T-helper 2 cell treated with Interferon-gamma antibody and Interleukin-4, amounts not matched to agents 5 μg/mL and 100 μg/mL, for 36 hours (primary cell): ENCODE measurements at regions not wholly inside any gene's neighbourhood (a gene's known extent, or its start where the extent isn't known, plus 50 kb on each side); places are given as distances from the start of the nearest gene placed in this dataset.

Experiments
- DNase-seq: peaks from one replicate; pipeline ENCODE4 v3.0.0; 2021; ENCODE audit warnings: low spot score
- H3K27ac Mint-ChIP-seq: one replicate; pipeline ENCODE4 v1.8.0; 2021; ENCODE audit warnings: mild to moderate bottlenecking, mixed read lengths
- H3K27me3 Mint-ChIP-seq: one replicate; pipeline ENCODE4 v1.8.0; 2021; ENCODE audit warnings: low read depth, mixed read lengths
- H3K36me3 Mint-ChIP-seq: one replicate; pipeline ENCODE4 v1.8.0; 2021; ENCODE audit warnings: low read depth, mixed read lengths
- H3K4me1 Mint-ChIP-seq: one replicate; pipeline ENCODE4 v1.8.0; 2021; ENCODE audit warnings: low read depth, mixed read lengths
- H3K4me3 Mint-ChIP-seq: one replicate; pipeline ENCODE4 v1.8.0; 2022; ENCODE audit warnings: mild to moderate bottlenecking, moderate library complexity, mixed read lengths
- H3K9me3 Mint-ChIP-seq: one replicate; pipeline ENCODE4 v1.8.0; 2021; ENCODE audit warnings: mixed read lengths

- Mint-ChIP-seq H3K9me3 (no peaks in the 10 kb centered on the region), H3K27ac (no peak overlapping the region), H3K27me3 (no peaks in the 10 kb centered on the region), H3K4me3 (no peak overlapping the region), H3K4me1 (no peaks in the 10 kb centered on the region), H3K36me3 (no peaks in the 10 kb centered on the region)
- no peak for DNase-seq
Observed at GRCh38 chr2:188189356-188189755, 102.3 kb upstream of the GULP1 start.

DNA sequence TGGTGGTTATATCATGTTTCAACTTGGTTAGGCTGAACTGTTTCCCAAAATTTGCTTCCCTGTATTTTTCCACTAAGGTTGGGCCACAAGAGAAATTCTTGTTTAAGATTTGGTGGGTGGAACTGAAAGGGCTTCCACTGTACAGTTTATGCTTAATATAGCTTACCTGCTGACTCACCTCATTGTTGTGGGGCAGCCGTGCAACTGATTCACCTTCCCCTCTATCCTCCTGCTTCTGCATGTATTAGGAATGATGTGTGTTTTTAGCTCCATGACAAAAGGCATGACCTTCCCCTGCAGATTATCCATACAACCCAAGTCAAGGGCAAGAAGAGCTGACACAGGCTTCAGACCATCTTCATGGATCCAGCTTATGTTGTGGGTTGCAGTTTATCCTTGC, 98.4 kb upstream of the GULP1 start:
- no peak for DNase-seq
- H3K27ac Mint-ChIP-seq = no peak overlapping the region
- no peaks in the 10 kb centered on the region for H3K27me3 Mint-ChIP-seq
- no peaks in the 10 kb centered on the region for H3K9me3 Mint-ChIP-seq
- no peaks in the 10 kb centered on the region for H3K36me3 Mint-ChIP-seq
- H3K4me1 Mint-ChIP-seq = no peaks in the 10 kb centered on the region
- no peak overlapping the region for H3K4me3 Mint-ChIP-seq

DNA sequence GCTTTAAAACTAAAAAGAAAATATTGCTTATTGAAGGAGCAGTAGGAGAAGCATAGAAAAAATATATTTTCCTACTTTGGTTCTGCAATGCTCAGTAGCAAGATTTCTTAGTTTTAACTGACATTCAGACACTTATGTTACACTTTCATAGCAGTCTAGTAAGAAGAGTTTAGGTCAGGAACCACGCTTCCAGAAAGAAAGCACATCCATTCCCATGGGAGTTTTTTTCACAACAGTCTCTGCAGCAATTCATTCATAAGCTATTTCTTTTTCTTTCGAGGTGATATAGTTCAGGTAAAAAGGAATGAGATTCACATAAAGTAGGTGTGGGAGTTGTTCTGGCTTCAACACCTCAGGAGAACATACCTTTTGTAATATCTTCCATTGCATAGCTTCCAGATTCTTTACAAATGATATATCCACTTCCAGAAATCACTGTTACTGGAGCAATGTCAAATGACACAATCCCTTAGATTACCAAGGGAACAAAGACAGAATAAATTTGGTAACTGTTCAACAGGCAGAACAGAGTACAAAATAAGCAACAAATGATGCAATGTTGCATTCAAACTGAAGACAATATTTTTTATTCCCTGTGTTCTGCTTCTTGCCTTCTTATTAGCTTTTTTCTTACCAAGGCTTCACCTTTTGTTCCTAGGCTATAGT, 95.2 kb upstream of the GULP1 start:
- Mint-ChIP-seq H3K4me3 (no peak overlapping the region), H3K4me1 (no peaks in the 10 kb centered on the region), H3K9me3 (no peaks in the 10 kb centered on the region), H3K27ac (no peak overlapping the region), H3K36me3 (no peaks in the 10 kb centered on the region), H3K27me3 (no peaks in the 10 kb centered on the region)
- DNase-seq = no peak

DNA sequence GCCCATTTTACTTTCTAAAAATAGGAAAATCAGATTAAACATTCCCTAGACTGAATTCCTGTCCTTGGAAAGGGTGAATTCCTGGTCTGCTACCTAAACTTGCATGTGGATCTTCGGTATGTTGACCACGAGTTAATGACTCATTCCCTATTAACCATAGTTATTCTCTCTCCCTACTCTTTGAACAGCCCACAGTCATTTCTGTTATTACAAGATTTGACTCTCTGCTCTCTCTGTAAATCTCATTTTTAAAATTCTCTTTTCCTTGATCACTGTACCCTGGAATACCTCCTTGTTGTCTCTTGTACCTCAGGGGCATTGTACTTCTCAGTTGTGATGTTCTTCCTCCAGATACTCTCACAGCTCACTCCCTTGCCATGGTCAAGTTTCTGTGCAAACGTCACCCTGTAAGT, 92.0 kb upstream of the GULP1 start:
- H3K27ac Mint-ChIP-seq = no peak overlapping the region
- H3K4me1 Mint-ChIP-seq = no peaks in the 10 kb centered on the region
- no peaks in the 10 kb centered on the region for H3K27me3 Mint-ChIP-seq
- no peak overlapping the region for H3K4me3 Mint-ChIP-seq
- DNase-seq = no peak
- H3K36me3 Mint-ChIP-seq = no peaks in the 10 kb centered on the region
- H3K9me3 Mint-ChIP-seq = no peaks in the 10 kb centered on the region

DNA sequence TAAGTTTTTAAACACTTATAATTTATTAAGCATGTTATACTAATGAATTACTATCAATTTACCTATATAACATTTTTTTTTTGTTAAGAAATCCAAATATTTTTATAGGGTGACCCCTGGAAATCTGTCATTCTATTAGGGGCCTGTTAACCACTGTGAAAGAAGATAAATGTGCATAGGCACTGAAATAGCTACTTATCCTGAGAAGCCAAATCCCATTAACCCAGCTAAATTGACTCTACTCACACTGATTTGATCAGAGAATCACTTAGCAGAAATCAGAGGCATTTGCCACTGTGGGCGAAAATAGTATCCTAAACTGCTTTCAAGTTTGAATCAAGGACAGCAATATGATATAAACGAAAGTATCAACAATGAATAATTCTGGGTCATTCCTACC, 90.0 kb upstream of the GULP1 start:
- H3K27me3 Mint-ChIP-seq = no peaks in the 10 kb centered on the region
- no peaks in the 10 kb centered on the region for H3K36me3 Mint-ChIP-seq
- H3K9me3 Mint-ChIP-seq = no peaks in the 10 kb centered on the region
- no peaks in the 10 kb centered on the region for H3K4me1 Mint-ChIP-seq
- no peak overlapping the region for H3K27ac Mint-ChIP-seq
- no peak for DNase-seq
- H3K4me3 Mint-ChIP-seq = no peak overlapping the region

GRCh38 chr2:188202777-188203176, 88.9 kb upstream of the GULP1 start:
- Mint-ChIP-seq H3K9me3 (no peaks in the 10 kb centered on the region), H3K36me3 (no peaks in the 10 kb centered on the region), H3K4me3 (no peak overlapping the region), H3K27ac (no peak overlapping the region), H3K4me1 (no peaks in the 10 kb centered on the region), H3K27me3 (no peaks in the 10 kb centered on the region)
- DNase-seq = no peak

DNA sequence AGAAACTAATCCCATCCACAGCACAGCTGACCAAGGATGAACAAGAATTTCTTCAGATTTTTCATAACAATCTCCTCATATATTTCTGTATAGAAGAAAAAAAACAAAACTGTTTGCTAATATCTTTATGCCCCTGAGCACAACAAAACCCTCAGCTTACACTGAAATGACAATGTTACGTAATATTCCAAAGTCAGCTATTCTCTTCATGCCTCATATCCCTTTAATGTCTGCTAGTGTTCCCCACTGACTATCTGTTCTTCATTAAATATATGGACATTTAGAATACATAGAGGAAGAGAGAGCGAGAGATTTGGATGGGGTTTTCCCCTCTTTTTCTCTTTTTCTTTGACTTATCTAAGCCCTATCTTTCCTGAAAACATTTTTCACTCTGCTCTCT, 87.9 kb upstream of the GULP1 start:
- no peaks in the 10 kb centered on the region for H3K36me3 Mint-ChIP-seq
- H3K9me3 Mint-ChIP-seq = no peaks in the 10 kb centered on the region
- no peak overlapping the region for H3K27ac Mint-ChIP-seq
- H3K27me3 Mint-ChIP-seq = no peaks in the 10 kb centered on the region
- H3K4me3 Mint-ChIP-seq = no peak overlapping the region
- H3K4me1 Mint-ChIP-seq = no peaks in the 10 kb centered on the region
- DNase-seq = no peak

- H3K9me3 Mint-ChIP-seq = no peaks in the 10 kb centered on the region
- DNase-seq = no peak
- H3K4me1 Mint-ChIP-seq = no peaks in the 10 kb centered on the region
- H3K27me3 Mint-ChIP-seq = no peaks in the 10 kb centered on the region
- no peak overlapping the region for H3K27ac Mint-ChIP-seq
- no peaks in the 10 kb centered on the region for H3K36me3 Mint-ChIP-seq
- H3K4me3 Mint-ChIP-seq = no peak overlapping the region
Observed at GRCh38 chr2:188204824-188205223, 86.8 kb upstream of the GULP1 start.

DNA sequence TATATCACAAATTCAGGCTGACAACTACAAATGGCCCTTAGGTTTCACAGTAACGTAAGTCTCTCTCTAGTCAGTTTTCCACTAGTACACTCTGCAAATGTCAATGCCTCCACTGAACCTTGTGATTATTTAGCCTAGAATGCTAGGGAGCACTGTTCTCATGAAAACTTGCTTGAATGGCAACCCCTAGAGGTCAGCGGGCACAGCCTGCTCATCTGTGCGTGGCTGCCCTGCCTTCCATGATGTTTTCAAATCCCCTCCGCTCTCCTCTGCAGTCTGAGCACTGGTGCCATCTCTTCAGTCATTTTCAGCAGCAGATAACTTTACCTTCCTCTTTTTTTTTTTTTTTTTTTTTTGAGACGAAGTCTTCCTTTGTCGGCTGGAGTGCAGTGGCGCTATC, 84.1 kb upstream of the GULP1 start:
- DNase-seq = no peak
- Mint-ChIP-seq H3K4me3 (no peak overlapping the region), H3K36me3 (no peaks in the 10 kb centered on the region), H3K27ac (no peak overlapping the region), H3K4me1 (no peaks in the 10 kb centered on the region), H3K27me3 (no peaks in the 10 kb centered on the region), H3K9me3 (no peaks in the 10 kb centered on the region)

DNA sequence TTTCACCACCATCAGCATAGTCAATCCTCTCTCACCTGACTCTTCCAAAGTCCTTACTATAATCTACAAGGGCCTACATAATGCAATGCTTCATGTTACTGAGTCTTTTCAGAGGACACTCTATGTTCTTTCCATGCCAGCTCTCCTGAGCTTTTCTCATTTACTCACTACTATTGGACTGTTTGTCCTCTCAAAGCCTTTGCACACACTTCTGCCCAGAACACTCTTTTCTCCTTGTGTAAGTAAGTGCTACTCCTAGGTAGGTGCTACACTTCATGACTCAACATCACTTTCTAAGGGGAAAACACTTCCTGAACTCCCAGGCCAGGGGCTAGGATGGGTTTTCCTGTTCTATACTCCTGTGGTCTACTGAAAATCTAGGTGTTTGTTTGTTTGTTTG, 82.5 kb upstream of the GULP1 start:
- H3K4me3 Mint-ChIP-seq = no peak overlapping the region
- no peak overlapping the region for H3K27ac Mint-ChIP-seq
- no peaks in the 10 kb centered on the region for H3K4me1 Mint-ChIP-seq
- no peak for DNase-seq
- H3K27me3 Mint-ChIP-seq = no peaks in the 10 kb centered on the region
- H3K9me3 Mint-ChIP-seq = no peaks in the 10 kb centered on the region
- no peaks in the 10 kb centered on the region for H3K36me3 Mint-ChIP-seq

GRCh38 chr2:188217264-188217663, 74.4 kb upstream of the GULP1 start:
- Mint-ChIP-seq H3K4me1 (no peaks in the 10 kb centered on the region), H3K36me3 (no peaks in the 10 kb centered on the region), H3K9me3 (no peaks in the 10 kb centered on the region), H3K4me3 (no peak overlapping the region), H3K27me3 (no peaks in the 10 kb centered on the region), H3K27ac (no peak overlapping the region)
- DNase-seq = no peak

GRCh38 chr2:188219541-188219940, 72.1 kb upstream of the GULP1 start:
- H3K9me3 Mint-ChIP-seq = no peaks in the 10 kb centered on the region
- no peaks in the 10 kb centered on the region for H3K4me1 Mint-ChIP-seq
- no peak overlapping the region for H3K4me3 Mint-ChIP-seq
- no peaks in the 10 kb centered on the region for H3K36me3 Mint-ChIP-seq
- DNase-seq = no peak
- H3K27ac Mint-ChIP-seq = no peak overlapping the region
- H3K27me3 Mint-ChIP-seq = no peaks in the 10 kb centered on the region

DNA sequence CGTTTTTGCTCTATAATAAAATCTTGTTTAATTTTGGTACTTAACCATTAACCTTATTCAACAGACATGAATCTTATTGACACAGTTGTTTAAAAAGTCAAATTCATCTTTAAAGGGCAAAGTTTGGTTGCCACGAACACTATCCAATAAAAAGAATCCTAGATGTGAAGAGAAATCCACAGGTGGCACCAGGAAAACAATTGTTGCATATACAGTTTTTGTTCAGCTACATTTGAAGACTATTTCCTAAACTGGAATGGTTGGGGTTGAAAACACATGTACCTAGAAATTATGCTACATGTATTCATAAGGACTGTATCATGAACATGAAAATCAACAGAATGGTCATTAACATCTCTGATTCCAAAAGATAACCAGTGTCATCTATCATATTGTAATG, 71.1 kb upstream of the GULP1 start:
- H3K36me3 Mint-ChIP-seq = no peaks in the 10 kb centered on the region
- H3K4me3 Mint-ChIP-seq = no peak overlapping the region
- no peaks in the 10 kb centered on the region for H3K9me3 Mint-ChIP-seq
- H3K27me3 Mint-ChIP-seq = no peaks in the 10 kb centered on the region
- H3K27ac Mint-ChIP-seq = no peak overlapping the region
- DNase-seq = no peak
- H3K4me1 Mint-ChIP-seq = no peaks in the 10 kb centered on the region

- no peaks in the 10 kb centered on the region for H3K27me3 Mint-ChIP-seq
- no peak overlapping the region for H3K4me3 Mint-ChIP-seq
- no peaks in the 10 kb centered on the region for H3K36me3 Mint-ChIP-seq
- H3K9me3 Mint-ChIP-seq = no peaks in the 10 kb centered on the region
- no peak for DNase-seq
- H3K4me1 Mint-ChIP-seq = no peaks in the 10 kb centered on the region
- no peak overlapping the region for H3K27ac Mint-ChIP-seq
Observed at GRCh38 chr2:188227713-188228112, 64.0 kb upstream of the GULP1 start.

DNA sequence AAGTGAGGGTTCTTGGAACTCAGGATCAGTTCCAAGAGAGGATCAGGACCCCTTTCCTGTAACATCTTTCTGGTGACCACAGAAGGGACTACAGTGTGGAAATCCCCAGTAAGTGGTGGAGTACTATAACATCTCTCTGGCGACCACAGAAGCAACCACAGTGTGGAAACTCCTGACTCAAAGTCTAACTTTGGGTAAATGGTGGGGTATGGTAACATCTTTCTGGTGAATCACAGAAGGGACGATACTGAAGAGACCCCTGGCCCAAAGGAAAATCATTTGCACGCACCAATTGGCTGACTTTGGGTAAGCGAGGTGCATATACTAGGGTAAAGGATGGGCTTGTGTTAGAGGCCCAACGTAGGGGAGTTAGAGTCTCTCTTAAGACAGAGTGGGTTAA, 56.3 kb upstream of the GULP1 start:
- Mint-ChIP-seq H3K27me3 (no peaks in the 10 kb centered on the region), H3K4me3 (no peak overlapping the region), H3K4me1 (no peaks in the 10 kb centered on the region), H3K9me3 (peaks cover 5% of the 10 kb centered on the region), H3K36me3 (no peaks in the 10 kb centered on the region), H3K27ac (no peak overlapping the region)
- DNase-seq = peak; percentile 9
